GM12878 (cell line): ENCODE measurements at regions not wholly inside any gene's neighbourhood (a gene's known extent, or its start where the extent isn't known, plus 50 kb on each side); places are given as distances from the start of the nearest gene placed in this dataset.

Source experiments
- ATAC-seq: fragments of 200-7000 bp; cut with Tn5 transposase; 3 replicates; pipeline ENCODE4 v1.9.1; 2020; ENCODE audit warnings: mild to moderate bottlenecking, moderate library complexity
- BruUV-seq: library from RNA; stranded (reverse); fragments of 400-500 nt; replicated peaks from 2 replicates; lab custom pipeline; 2021; lab: Mats Ljungman, UMichigan
- CTCF ChIA-PET: fragments of 300-600 bp; sonication (Branson Sonifier 250); formaldehyde crosslinking; extraction: SDS; loops from one replicate; lab custom pipeline; 2021; ENCODE audit warnings: inconsistent platforms; lab: Yijun Ruan, JAX
- POLR2A ChIA-PET: fragments of 350-600 bp; formaldehyde crosslinking; extraction: SDS; loops from one replicate; lab custom pipeline; 2021; ENCODE audit warnings: inconsistent platforms; lab: Charles Lee
- RAD21 ChIA-PET: fragments of 300-600 bp; sonication (Branson Sonifier 250); formaldehyde crosslinking; loops from one replicate; lab custom pipeline; 2023; ENCODE audit warnings: antibody characterized with exemption; ENCODE audit not compliant: unreplicated experiment; lab: Charles Lee
- SMC1A ChIA-PET: fragments of 300-600 bp; sonication (Branson Sonifier 250); formaldehyde crosslinking; loops from one replicate; lab custom pipeline; 2023; ENCODE audit not compliant: unreplicated experiment, uncharacterized antibody; lab: Charles Lee
- DNase-seq: peaks from one replicate; pipeline ENCODE4 v3.0.0-alpha.2; 2011; ENCODE audit warnings: low read depth, low spot score
- FAIRE-seq: peaks from 3 replicates; lab custom pipeline; 2011; peaks lifted over from hg19 to GRCh38; lab: Jason Lieb, UNC
- H2AFZ ChIP-seq: 2 replicates; pipeline ENCODE4 v1.6.0; 2011; ENCODE audit warnings: low read depth, low read length, control low read depth; ENCODE audit not compliant: control insufficient read depth
- H3K27ac ChIP-seq: 2 replicates; pipeline ENCODE4 v1.5.1; 2011; ENCODE audit warnings: control low read depth; ENCODE audit not compliant: control insufficient read depth, insufficient read depth
- H3K27me3 ChIP-seq, 2 experiments: replicated peaks in 1 of 2; 2 replicates each; pipeline versions ENCODE4 v1.6.0 to v1.6.1; 2011; ENCODE audit warnings: low read length in 1 of 2; ENCODE audit not compliant: control insufficient read depth in 2 of 2, insufficient read depth in 2 of 2
- H3K36me3 ChIP-seq, 2 experiments: 2 replicates each; pipeline ENCODE4 v1.5.1; 2011; ENCODE audit warnings: low read length in 1 of 2; ENCODE audit not compliant: control insufficient read depth in 2 of 2, insufficient read depth in 2 of 2
- H3K4me1 ChIP-seq: 2 replicates; pipeline ENCODE4 v1.6.1; 2011; ENCODE audit warnings: mild to moderate bottlenecking, low read length, moderate library complexity, mixed read lengths; ENCODE audit not compliant: control insufficient read depth, insufficient read depth
- H3K4me2 ChIP-seq: 2 replicates; pipeline ENCODE4 v1.6.0; 2011; ENCODE audit warnings: control low read depth; ENCODE audit not compliant: control insufficient read depth, insufficient read depth
- H3K4me3 ChIP-seq: fragments of 200-600 bp; sonication (generic); 2 replicates; pipeline ENCODE4 v1.5.1; 2016
- H3K79me2 ChIP-seq: 2 replicates; pipeline ENCODE4 v1.6.0; 2011; ENCODE audit warnings: low read length; ENCODE audit not compliant: control insufficient read depth, insufficient read depth
- H3K9ac ChIP-seq: 2 replicates; pipeline ENCODE4 v1.8.0; 2011; ENCODE audit warnings: low read length, control low read depth, mixed read lengths; ENCODE audit not compliant: control insufficient read depth, insufficient read depth
- H3K9me3 ChIP-seq: replicated peaks from 3 replicates; pipeline ENCODE4 v1.5.1; 2011; ENCODE audit warnings: mild to moderate bottlenecking, low read length; ENCODE audit not compliant: control insufficient read depth, insufficient read depth
- H4K20me1 ChIP-seq: 2 replicates; pipeline ENCODE4 v1.6.0; 2011; ENCODE audit not compliant: control insufficient read depth, insufficient read depth
- CHD1 ChIP-seq: IDR thresholded peaks from 2 replicates; pipeline ENCODE4 v1.6.1; 2012; ENCODE audit warnings: low read depth, low read length, improper control_type of control experiment
- CREM ChIP-seq: IDR thresholded peaks from 2 replicates; pipeline ENCODE4 v1.6.1; 2014; ENCODE audit warnings: antibody characterized with exemption, low read depth
- E4F1 ChIP-seq: fragments of 450-650 bp; IDR thresholded peaks from 2 replicates; pipeline ENCODE4 v1.6.1; 2018; ENCODE audit warnings: borderline replicate concordance, mild to moderate bottlenecking; ENCODE audit not compliant: partially characterized antibody
- MEF2A ChIP-seq: IDR thresholded peaks from 2 replicates; pipeline ENCODE4 v1.6.1; 2011; ENCODE audit warnings: low read depth, mild to moderate bottlenecking, low read length, moderate library complexity; ENCODE audit not compliant: insufficient read depth
- MYC ChIP-seq: IDR thresholded peaks from 2 replicates; pipeline ENCODE4 v1.6.1; 2011; ENCODE audit warnings: mild to moderate bottlenecking, low read length, moderate library complexity, inconsistent platforms; ENCODE audit not compliant: insufficient read depth, insufficient replicate concordance, insufficient read length, severe bottlenecking
- NR2C1 ChIP-seq: fragments of 450-650 bp; IDR thresholded peaks from 2 replicates; pipeline ENCODE4 v1.6.1; 2017; ENCODE audit warnings: antibody characterized with exemption, mild to moderate bottlenecking, moderate library complexity
- NR2C2 ChIP-seq: IDR thresholded peaks from 2 replicates; pipeline ENCODE4 v1.6.1; 2011; ENCODE audit warnings: borderline replicate concordance, low read depth; ENCODE audit not compliant: control insufficient read depth, insufficient read length
- NRF1 ChIP-seq: conservative IDR thresholded peaks from 2 replicates; pipeline ENCODE4 v1.6.1; 2011; ENCODE audit warnings: mild to moderate bottlenecking, low read depth, low read length, improper control_type of control experiment
- PAX8 ChIP-seq: fragments of 450-650 bp; IDR thresholded peaks from 2 replicates; pipeline ENCODE4 v1.6.1; 2017; ENCODE audit warnings: mild to moderate bottlenecking, moderate library complexity
- PBX3 ChIP-seq: IDR thresholded peaks from 2 replicates; pipeline ENCODE4 v1.6.1; 2011; ENCODE audit warnings: mild to moderate bottlenecking, low read depth, low read length, moderate library complexity; ENCODE audit not compliant: insufficient replicate concordance
- POLR2AphosphoS5 ChIP-seq: IDR thresholded peaks from 2 replicates; pipeline ENCODE4 v1.6.1; 2011; ENCODE audit warnings: mild to moderate bottlenecking, low read length, inconsistent platforms
- TARDBP ChIP-seq: IDR thresholded peaks from 2 replicates; pipeline ENCODE4 v1.6.1; 2016; ENCODE audit warnings: borderline replicate concordance
- WGBS: methylation state at CpG from one replicate; pipeline ENCODE4 v1.1.6; 2016; ENCODE audit warnings: low lambda C conversion rate; ENCODE audit not compliant: insufficient replicate concordance, insufficient coverage; ENCODE audit errors: missing lambda C conversion rate; 5-methylcytosine and 5-hydroxymethylcytosine counted together
- in situ Hi-C: fragments of 300-500 bp; cut with MboI; formaldehyde crosslinking; loops from 9 replicates; pipeline ENCODE4 v1.14.3; 2018; ENCODE audit warnings: mixed read lengths
- intact Hi-C: fragments of 100-400 bp; cut with micrococcal nuclease; formaldehyde crosslinking; loops from one replicate; pipeline ENCODE4 v1.14.2; 2022; ENCODE audit not compliant: unreplicated experiment
- TF ChIP-seq, protein P1 (sequence below): fragments of 450-650 bp; IDR thresholded peaks from 2 replicates; pipeline ENCODE4 v1.6.1; 2017; ENCODE audit warnings: mild to moderate bottlenecking

DNA sequence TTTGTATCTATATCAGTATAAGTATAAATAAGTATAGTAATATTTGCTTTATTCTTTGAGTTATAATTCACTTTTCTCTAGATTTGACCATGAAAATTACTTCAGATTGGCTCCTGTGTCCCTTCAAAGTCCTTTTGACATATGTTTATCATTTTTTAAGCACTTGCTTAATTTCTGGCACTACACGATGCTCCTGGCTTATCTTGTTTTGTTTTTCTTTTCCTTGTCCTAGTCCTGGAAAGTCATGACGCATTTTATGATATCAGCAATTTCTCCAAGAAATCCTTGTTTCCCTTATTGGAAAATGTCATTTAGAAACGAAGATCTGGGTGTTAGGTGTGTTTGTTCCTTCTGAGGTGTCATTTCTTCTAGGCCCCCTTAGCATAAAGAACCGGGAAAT lies 226.5 kb downstream of the POU4F1 start (continued):
- TF ChIP-seq, protein P1, sequence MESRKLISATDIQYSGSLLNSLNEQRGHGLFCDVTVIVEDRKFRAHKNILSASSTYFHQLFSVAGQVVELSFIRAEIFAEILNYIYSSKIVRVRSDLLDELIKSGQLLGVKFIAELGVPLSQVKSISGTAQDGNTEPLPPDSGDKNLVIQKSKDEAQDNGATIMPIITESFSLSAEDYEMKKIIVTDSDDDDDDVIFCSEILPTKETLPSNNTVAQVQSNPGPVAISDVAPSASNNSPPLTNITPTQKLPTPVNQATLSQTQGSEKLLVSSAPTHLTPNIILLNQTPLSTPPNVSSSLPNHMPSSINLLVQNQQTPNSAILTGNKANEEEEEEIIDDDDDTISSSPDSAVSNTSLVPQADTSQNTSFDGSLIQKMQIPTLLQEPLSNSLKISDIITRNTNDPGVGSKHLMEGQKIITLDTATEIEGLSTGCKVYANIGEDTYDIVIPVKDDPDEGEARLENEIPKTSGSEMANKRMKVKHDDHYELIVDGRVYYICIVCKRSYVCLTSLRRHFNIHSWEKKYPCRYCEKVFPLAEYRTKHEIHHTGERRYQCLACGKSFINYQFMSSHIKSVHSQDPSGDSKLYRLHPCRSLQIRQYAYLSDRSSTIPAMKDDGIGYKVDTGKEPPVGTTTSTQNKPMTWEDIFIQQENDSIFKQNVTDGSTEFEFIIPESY = no peak
- TF ChIP-seq E4F1 (no peak), POLR2AphosphoS5 (no peak), TARDBP (no peak), NR2C2 (no peak), MYC (no peak), MEF2A (no peak), NRF1 (no peak)

GRCh38 chr13:78376033-78376432 lies 227.3 kb downstream of the POU4F1 start:
- POLR2A ChIA-PET = no interaction called here
- H3K4me2 ChIP-seq = peak overlapping the region; percentile 7; the same call in 1 of the 2 replicates
- no peaks in the 10 kb centered on the region for H3K4me1 ChIP-seq
- no peaks in the 10 kb centered on the region for H3K27me3 ChIP-seq
- in situ Hi-C loops = no loop called here
- H2AFZ ChIP-seq = no peak overlapping the region; the same call in 1 of the 2 replicates
- 4% methylated on average over 2 of the region's 2 CpGs for WGBS
- RAD21 ChIA-PET = no interaction called here
- H3K36me3 ChIP-seq = no peaks in the 10 kb centered on the region
- FAIRE-seq = no peak
- SMC1A ChIA-PET = interaction anchor here (1.5 kb wide), 1 partner anchor 11 kb away, joined by 3 read pairs; no protein-coding TSS in a partner anchor
- intact Hi-C loops = no loop called here
- H3K9ac ChIP-seq = no peak overlapping the region
- H4K20me1 ChIP-seq = no peaks in the 10 kb centered on the region
- CTCF ChIA-PET = no interaction called here
- H3K27ac ChIP-seq = no peak overlapping the region
- H3K79me2 ChIP-seq = no peaks in the 10 kb centered on the region
- no TSS peak for BruUV-seq
- no peak for DNase-seq
- no peak for ATAC-seq
- no peak overlapping the region for H3K4me3 ChIP-seq
- TF ChIP-seq NR2C1 = no peak
- TF ChIP-seq PAX8 = no peak
- TF ChIP-seq PBX3 = no peak
- no peak for TF ChIP-seq CHD1
- no peak for TF ChIP-seq CREM
- H3K9me3 ChIP-seq = no peaks in the 10 kb centered on the region
